ENCODE measurements at regions not wholly inside any gene's neighbourhood (a gene's known extent, or its start where the extent isn't known, plus 50 kb on each side); places are given as distances from the start of the nearest gene placed in this dataset.
"Not testable (repeated sequence)": the region's sequence is repeated elsewhere in the genome, so short reads cannot be mapped to it uniquely, and the experiment has no call there.

DNA sequence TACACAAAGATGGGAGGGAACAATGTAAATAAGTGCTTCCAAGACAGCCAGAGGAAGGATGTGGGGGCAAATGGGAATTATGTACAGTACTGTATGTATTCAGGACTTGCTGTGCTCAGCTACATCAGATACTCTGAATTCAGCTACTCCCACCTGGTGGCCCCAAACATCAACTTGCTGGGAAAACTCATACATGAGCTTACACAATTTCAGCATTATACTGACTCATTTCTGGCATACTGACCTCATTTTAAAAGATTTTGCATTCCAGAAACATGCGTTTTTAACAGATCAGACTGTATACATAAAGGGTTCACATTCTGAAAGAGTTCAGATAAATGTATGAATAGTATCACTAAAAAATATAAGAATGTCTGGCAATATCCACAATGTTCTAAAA lies 59.7 kb downstream of the GPX5 start:
- no peak for DNase-seq

DNA sequence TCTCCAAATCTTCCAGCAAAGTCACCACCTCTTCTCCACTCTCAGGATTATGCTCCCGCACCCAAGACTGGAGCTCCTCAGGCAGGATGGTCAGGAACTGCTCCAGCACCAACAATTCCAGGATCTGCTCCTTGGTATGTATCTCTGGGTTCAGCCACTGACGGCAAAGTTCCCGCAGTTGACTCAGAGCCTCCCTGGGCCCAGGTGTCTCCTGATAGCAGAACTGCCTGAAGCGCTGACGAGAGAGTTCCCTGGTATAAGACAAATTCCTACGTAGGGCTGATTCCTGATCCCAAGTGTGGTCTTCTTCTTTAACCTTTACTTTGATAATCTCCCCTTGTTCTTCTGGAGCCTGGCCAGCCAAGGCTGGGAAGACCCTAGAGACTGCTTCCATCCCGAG lies 60.6 kb downstream of the GPX5 start:
- no peak for DNase-seq

DNA sequence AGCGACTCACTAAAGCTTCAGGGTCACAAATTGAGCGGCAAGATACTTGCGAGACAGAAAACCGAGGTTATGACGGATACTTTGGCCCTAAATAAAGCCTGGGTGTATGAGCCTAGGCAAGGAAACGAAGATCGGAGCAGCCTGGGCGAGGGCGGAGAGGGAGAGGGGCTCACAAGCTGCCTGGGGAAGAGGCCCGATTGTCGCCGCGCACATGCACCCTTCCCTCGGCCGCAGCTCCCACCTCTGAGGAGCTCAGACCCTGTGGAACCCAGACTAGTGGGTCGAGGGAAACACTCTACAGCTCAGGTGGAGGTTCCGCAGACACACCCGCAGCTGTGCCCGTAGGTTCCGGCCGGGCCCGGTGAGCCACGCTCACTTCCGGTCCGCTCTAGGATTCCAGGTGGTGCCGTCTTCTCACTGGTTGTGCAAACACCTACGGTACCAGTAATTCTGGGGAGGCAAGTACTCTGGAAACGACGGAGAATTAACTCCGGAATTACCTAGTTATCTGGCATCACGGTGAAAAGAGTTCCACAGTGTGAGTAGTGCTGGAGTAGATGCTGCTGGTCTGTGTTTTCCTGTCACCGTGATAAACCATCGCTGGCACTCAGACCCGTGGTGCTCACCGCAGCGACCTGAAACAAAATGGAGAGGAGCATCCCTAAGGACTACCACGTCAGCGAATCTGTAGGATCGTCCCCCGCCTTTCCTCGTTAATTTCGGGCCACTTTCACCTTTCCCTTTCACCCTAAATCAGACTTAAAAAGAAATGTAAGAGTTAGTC lies 61.5 kb downstream of the GPX5 start:
- peak; percentile 74 for DNase-seq

DNA sequence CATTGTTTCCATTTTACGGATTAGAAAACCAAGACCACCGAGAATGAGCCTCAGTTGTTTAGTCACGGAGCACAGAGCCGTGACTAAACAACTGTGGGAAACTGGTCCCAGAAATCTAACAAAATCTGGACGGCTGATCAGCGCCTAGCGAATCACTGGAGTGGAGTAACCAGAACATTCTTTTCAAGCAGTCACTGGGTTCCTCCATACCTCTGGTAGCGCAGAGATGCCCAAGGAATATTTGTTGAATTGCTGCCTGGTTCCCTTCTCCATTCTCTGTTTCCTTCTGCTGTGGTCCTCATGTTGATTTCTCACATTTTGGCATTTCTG lies 62.0 kb downstream of the GPX5 start:
- DNase-seq: no peak

- DNase-seq: no peak
Measured at GRCh38 chr6:28588666-28589065, 63.0 kb downstream of the GPX5 start.

GRCh38 chr6:28589234-28589956 lies 63.7 kb downstream of the GPX5 start:
- DNase-seq: peak; percentile 35

DNA sequence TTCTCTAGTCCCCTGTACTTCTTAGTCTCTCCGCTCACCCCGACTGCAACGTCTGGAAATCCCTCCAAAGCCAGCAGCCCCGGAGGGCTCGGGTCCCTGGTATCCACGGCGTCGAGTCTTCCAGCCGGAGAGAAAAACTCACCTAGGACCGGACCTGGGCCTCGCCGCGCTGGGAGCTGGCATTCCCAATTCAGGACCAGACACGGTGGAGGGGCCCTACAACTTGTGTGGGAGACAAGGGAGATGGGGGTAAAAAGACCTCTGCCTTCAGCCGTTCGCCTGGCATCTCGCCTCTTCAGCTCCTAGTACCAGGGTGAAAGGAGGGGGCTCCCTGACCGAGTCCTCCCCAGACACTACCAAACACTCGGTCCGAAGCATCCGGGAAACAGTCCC lies 64.3 kb downstream of the GPX5 start:
- no peak for DNase-seq

DNA sequence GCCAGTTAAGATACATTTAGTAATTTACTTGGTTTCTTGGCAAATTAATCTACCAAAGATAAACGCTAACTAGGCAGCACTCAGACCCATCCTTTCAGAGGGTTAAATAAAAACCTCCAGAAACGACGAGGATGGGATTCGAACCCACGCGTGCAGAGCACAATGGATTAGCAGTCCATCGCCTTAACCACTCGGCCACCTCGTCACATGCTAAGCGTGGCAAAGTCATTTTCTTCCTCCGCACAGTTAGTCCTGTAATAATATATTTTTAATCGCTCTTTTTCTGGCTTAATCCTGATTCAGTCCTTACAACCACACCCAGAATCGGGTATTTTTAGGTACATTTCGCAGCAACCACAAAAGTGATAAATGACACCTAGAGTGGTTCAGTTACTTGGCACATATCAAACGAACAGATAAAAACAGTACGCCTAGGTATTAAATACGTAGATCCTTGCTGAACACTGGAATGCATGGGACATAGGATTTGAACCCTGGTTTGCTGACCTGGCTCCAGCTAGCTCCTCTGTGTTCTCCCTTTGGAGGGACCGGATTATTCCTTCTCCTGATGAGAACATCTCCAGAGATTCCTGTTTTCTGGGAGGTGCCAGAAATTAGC lies 71.6 kb downstream of the GPX5 start:
- peak; percentile 24 for DNase-seq

GRCh38 chr6:28597924-28598722 lies 72.4 kb downstream of the GPX5 start:
- no peak for DNase-seq

DNA sequence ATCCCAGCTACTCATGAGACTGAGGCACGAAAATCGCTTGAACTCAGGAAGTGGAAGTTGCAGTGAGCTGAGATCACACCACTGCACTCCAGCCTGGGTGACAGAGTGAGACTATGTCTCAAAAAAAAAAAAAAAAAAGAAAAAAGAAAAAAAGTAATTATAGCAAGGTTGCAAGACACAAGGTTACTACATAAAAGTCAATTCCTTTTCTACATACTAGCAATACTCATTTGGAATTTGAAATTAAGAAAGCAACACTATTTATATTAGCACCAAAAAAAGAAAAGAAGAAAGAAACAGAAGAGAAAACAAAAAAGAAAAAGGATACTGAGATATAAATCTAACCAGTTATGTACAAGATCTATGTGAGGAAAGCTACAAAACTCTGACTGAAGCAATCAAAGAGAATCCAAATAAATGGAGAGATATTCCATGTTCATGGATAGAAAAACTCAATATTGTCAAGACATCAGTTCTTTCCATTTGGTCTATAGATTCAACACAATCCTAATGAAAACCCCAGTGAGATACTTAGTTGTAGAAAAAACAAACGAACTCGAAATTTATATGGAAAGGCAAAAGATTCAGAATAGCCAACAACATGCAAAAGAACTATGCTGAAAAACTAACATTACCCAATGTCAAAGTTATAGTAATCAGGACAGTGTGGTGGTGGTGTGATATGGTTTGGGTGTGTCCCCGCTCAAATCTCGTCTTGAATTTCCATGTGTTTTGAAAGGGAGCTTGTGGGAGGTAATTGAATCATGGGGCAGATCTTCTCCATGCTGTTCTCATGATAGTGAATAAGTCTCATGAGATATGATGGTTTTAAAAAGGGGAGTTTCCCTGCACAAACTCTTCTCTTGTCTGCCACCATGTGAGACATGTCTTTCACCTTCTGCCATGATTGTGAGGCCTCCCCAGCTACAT lies 73.3 kb downstream of the GPX5 start:
- DNase-seq: no peak

- no peak for DNase-seq
Measured at GRCh38 chr6:28600245-28600644, 74.6 kb downstream of the GPX5 start.

DNA sequence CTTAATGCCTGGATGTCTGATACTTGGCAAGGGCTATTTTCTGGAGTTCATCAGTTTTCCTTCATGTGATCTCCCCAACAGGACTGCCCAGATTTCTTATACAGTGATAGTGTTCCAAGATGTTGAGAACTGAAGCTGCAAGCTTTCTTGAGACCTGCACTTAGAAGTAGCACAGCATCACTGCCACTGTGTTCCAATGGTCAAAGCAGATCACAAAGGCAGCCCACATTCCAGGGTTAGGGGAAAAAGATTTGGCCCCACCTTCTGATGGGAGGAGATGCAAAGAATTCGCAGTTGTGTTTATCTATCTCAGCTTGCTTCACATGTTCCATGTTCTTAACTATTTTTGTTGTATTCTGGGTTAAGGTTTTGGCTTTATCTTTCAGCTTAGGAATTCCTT lies 78.2 kb downstream of the GPX5 start:
- DNase-seq: no peak

- DNase-seq: peak; percentile 46
Measured at GRCh38 chr6:28606424-28607391, 81.0 kb downstream of the GPX5 start.

- DNase-seq: no peak
Measured at GRCh38 chr6:28607990-28608389, 82.3 kb downstream of the GPX5 start.

- no peak for DNase-seq
Measured at GRCh38 chr6:28609672-28610071, 84.0 kb downstream of the GPX5 start.

DNA sequence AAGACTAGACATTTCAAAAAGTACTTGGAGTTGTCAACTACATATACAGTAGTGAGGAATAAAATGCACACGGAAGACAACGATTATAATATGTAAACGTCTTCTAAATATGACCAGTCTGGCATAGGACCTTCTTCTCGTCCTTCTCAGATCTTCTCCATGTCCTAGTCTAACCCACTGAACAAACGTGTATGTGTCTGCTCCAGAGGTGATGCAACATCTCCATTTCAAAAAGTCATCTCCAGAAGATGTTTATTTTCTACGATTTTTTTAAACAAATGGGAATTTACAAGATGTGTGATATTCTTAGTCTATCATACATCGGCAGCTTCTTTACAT lies 89.9 kb downstream of the GPX5 start:
- DNase-seq: no peak

DNA sequence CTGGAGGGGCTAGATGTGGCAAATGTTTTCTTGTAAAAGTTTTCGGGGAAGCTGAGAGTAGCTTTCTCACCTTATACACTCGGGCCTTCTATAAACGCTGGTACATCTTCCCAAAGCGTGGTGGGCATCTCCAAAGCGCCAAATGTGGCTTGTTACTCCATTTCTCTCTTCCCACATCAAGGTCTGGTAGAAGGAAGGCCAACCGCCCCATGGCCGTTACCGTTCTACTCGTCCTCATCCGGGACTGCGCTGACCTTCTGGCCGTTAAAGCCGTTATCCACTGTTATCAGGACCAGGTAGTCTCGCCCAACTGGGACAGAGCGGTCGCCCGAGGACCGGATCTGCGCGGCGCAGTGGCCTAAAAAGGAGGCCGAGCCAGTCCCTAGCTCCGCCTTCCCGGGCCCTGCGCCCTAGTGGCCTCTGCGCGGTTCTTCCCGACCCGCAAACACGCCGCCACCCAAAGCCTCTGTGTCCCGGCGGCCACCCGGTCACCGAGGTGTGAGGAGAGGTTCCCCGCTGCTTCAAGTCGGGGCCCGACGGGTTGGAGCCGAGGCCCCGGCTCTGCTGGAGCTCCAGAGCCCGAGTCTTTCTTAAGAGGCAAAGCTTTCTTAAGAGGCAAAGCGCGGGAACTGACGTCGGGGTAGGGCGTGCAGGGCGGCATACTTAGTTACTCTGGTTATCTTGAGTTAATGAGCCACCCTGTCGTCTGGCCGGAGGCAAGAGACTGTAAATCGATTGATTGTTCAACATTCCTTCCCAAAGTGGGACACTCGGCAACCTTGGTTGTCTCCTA lies 90.5 kb downstream of the GPX5 start:
- DNase-seq: no peak

GRCh38 chr6:28618898-28619555 lies 93.3 kb downstream of the GPX5 start:
- no peak for DNase-seq

DNA sequence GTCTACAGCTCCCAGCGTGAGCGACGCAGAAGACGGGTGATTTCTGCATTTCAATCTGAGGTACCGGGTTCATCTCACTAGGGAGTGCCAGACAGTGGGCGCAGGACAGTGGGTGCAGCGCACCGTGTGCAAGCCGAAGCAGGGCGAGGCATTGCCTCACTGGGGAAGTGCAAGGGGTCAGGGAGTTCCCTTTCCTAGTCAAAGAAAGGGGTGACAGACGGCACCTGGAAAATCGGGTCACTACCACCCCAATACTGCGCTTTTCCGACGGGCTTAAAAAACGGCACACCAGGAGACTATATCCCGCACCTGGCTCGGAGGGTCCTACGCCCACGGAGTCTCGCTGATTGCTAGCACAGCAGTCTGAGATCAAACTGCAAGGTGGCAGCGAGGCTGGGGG lies 95.6 kb downstream of the GPX5 start:
- DNase-seq: not testable (repeated sequence)

- DNase-seq: not testable (repeated sequence)
Measured at GRCh38 chr6:28623242-28623641, 97.6 kb downstream of the GPX5 start.

Data from activated naive CD4-positive, alpha-beta T cell treated with anti-CD3 and anti-CD28 coated beads, Interleukin-2, amount 50 U/mL, for 16 hours (primary cell).